ENCODE measurements at regions not wholly inside any gene's neighbourhood (a gene's known extent, or its start where the extent isn't known, plus 50 kb on each side); places are given as distances from the start of the nearest gene placed in this dataset.

- Mint-ChIP-seq H3K4me1 (ENCODE audit: low read depth) (no peaks in the 10 kb centered on the region), H3K9me3 (peaks cover 25% of the 10 kb centered on the region), H3K27ac (no peak overlapping the region), H3K36me3 (ENCODE audit: low read depth) (no peaks in the 10 kb centered on the region), H3K4me3 (no peak overlapping the region), H3K27me3 (no peaks in the 10 kb centered on the region)
- intact Hi-C loops (cut with micrococcal nuclease) = no loop called here
These were observed 1260.3 kb downstream of the PLA2G4A start for GRCh38 chr1:188089015-188089414.

GRCh38 chr1:188089461-188089860 lies 1260.7 kb downstream of the PLA2G4A start:
- Mint-ChIP-seq H3K9me3 (peaks cover 25% of the 10 kb centered on the region), H3K36me3 (ENCODE audit: low read depth) (no peaks in the 10 kb centered on the region), H3K27me3 (no peaks in the 10 kb centered on the region), H3K27ac (no peak overlapping the region), H3K4me1 (ENCODE audit: low read depth) (no peaks in the 10 kb centered on the region), H3K4me3 (no peak overlapping the region)
- intact Hi-C loops (cut with micrococcal nuclease) = no loop called here

- no peak overlapping the region for H3K27ac Mint-ChIP-seq
- peaks cover 10% of the 10 kb centered on the region for H3K9me3 Mint-ChIP-seq
- no peaks in the 10 kb centered on the region for H3K36me3 Mint-ChIP-seq (ENCODE audit: low read depth)
- no peaks in the 10 kb centered on the region for H3K27me3 Mint-ChIP-seq
- H3K4me3 Mint-ChIP-seq = no peak overlapping the region
- H3K4me1 Mint-ChIP-seq (ENCODE audit: low read depth) = no peaks in the 10 kb centered on the region
- intact Hi-C loops (cut with micrococcal nuclease) = no loop called here
These were observed 1267.8 kb downstream of the PLA2G4A start for GRCh38 chr1:188096521-188096920.

- Mint-ChIP-seq H3K9me3 (peaks cover 11% of the 10 kb centered on the region), H3K36me3 (ENCODE audit: low read depth) (no peaks in the 10 kb centered on the region), H3K4me3 (no peak overlapping the region), H3K4me1 (ENCODE audit: low read depth) (no peaks in the 10 kb centered on the region), H3K27ac (no peak overlapping the region), H3K27me3 (no peaks in the 10 kb centered on the region)
- intact Hi-C loops (cut with micrococcal nuclease) = no loop called here
These were observed 1288.7 kb downstream of the PLA2G4A start for GRCh38 chr1:188117436-188117835.

- Mint-ChIP-seq H3K36me3 (ENCODE audit: low read depth) (no peaks in the 10 kb centered on the region), H3K9me3 (peaks cover 12% of the 10 kb centered on the region), H3K4me3 (no peak overlapping the region), H3K27ac (no peak overlapping the region), H3K27me3 (no peaks in the 10 kb centered on the region), H3K4me1 (ENCODE audit: low read depth) (no peaks in the 10 kb centered on the region)
- intact Hi-C loops (cut with micrococcal nuclease) = no loop called here
These were observed 1293.9 kb downstream of the PLA2G4A start for GRCh38 chr1:188122646-188123045.

GRCh38 chr1:188127507-188127906 lies 1298.8 kb downstream of the PLA2G4A start:
- Mint-ChIP-seq H3K27ac (no peak overlapping the region), H3K36me3 (ENCODE audit: low read depth) (no peaks in the 10 kb centered on the region), H3K4me1 (ENCODE audit: low read depth) (no peaks in the 10 kb centered on the region), H3K27me3 (no peaks in the 10 kb centered on the region), H3K4me3 (no peak overlapping the region), H3K9me3 (peaks cover 20% of the 10 kb centered on the region)
- intact Hi-C loops (cut with micrococcal nuclease) = no loop called here

- Mint-ChIP-seq H3K27ac (no peak overlapping the region), H3K27me3 (no peaks in the 10 kb centered on the region), H3K36me3 (ENCODE audit: low read depth) (no peaks in the 10 kb centered on the region), H3K4me1 (ENCODE audit: low read depth) (no peaks in the 10 kb centered on the region), H3K9me3 (peaks cover 11% of the 10 kb centered on the region), H3K4me3 (no peak overlapping the region)
- intact Hi-C loops (cut with micrococcal nuclease) = no loop called here
These were observed 1300.0 kb downstream of the PLA2G4A start for GRCh38 chr1:188128761-188129160.

- H3K4me3 Mint-ChIP-seq = no peak overlapping the region
- H3K4me1 Mint-ChIP-seq (ENCODE audit: low read depth) = no peaks in the 10 kb centered on the region
- peaks cover 11% of the 10 kb centered on the region for H3K9me3 Mint-ChIP-seq
- H3K27ac Mint-ChIP-seq = no peak overlapping the region
- H3K36me3 Mint-ChIP-seq (ENCODE audit: low read depth) = no peaks in the 10 kb centered on the region
- H3K27me3 Mint-ChIP-seq = no peaks in the 10 kb centered on the region
- intact Hi-C loops (cut with micrococcal nuclease) = no loop called here
These were observed 1301.4 kb downstream of the PLA2G4A start for GRCh38 chr1:188129856-188130838.

GRCh38 chr1:188137221-188137620 lies 1308.5 kb downstream of the PLA2G4A start:
- intact Hi-C loops (cut with micrococcal nuclease) = no loop called here
- H3K9me3 Mint-ChIP-seq = peaks cover 8% of the 10 kb centered on the region
- H3K4me3 Mint-ChIP-seq = no peak overlapping the region
- H3K36me3 Mint-ChIP-seq (ENCODE audit: low read depth) = no peaks in the 10 kb centered on the region
- H3K27ac Mint-ChIP-seq = no peak overlapping the region
- no peaks in the 10 kb centered on the region for H3K4me1 Mint-ChIP-seq (ENCODE audit: low read depth)
- no peaks in the 10 kb centered on the region for H3K27me3 Mint-ChIP-seq

GRCh38 chr1:188140958-188141357 lies 1312.2 kb downstream of the PLA2G4A start:
- H3K27ac Mint-ChIP-seq = no peak overlapping the region
- intact Hi-C loops (cut with micrococcal nuclease) = no loop called here
- H3K4me1 Mint-ChIP-seq (ENCODE audit: low read depth) = no peaks in the 10 kb centered on the region
- H3K36me3 Mint-ChIP-seq (ENCODE audit: low read depth) = no peaks in the 10 kb centered on the region
- H3K9me3 Mint-ChIP-seq = peaks cover 18% of the 10 kb centered on the region
- no peak overlapping the region for H3K4me3 Mint-ChIP-seq
- H3K27me3 Mint-ChIP-seq = no peaks in the 10 kb centered on the region

- H3K27ac Mint-ChIP-seq = no peak overlapping the region
- H3K4me3 Mint-ChIP-seq = no peak overlapping the region
- no peaks in the 10 kb centered on the region for H3K27me3 Mint-ChIP-seq
- no peaks in the 10 kb centered on the region for H3K36me3 Mint-ChIP-seq (ENCODE audit: low read depth)
- intact Hi-C loops (cut with micrococcal nuclease) = no loop called here
- peaks cover 9% of the 10 kb centered on the region for H3K9me3 Mint-ChIP-seq
- no peaks in the 10 kb centered on the region for H3K4me1 Mint-ChIP-seq (ENCODE audit: low read depth)
These were observed 1325.4 kb downstream of the PLA2G4A start for GRCh38 chr1:188154196-188154595.

- Mint-ChIP-seq H3K4me1 (ENCODE audit: low read depth) (no peaks in the 10 kb centered on the region), H3K27me3 (no peaks in the 10 kb centered on the region), H3K27ac (no peak overlapping the region), H3K4me3 (no peak overlapping the region), H3K36me3 (ENCODE audit: low read depth) (no peaks in the 10 kb centered on the region), H3K9me3 (peaks cover 9% of the 10 kb centered on the region)
- intact Hi-C loops (cut with micrococcal nuclease) = no loop called here
These were observed 1326.0 kb downstream of the PLA2G4A start for GRCh38 chr1:188154761-188155160.

GRCh38 chr1:188155261-188155660 lies 1326.5 kb downstream of the PLA2G4A start:
- Mint-ChIP-seq H3K4me3 (no peak overlapping the region), H3K27me3 (no peaks in the 10 kb centered on the region)
- intact Hi-C loops (cut with micrococcal nuclease) = no loop called here

GRCh38 chr1:188164459-188164858 lies 1335.7 kb downstream of the PLA2G4A start:
- Mint-ChIP-seq H3K4me1 (ENCODE audit: low read depth) (no peaks in the 10 kb centered on the region), H3K27me3 (no peaks in the 10 kb centered on the region), H3K4me3 (no peak overlapping the region), H3K9me3 (peaks cover 19% of the 10 kb centered on the region), H3K27ac (no peak overlapping the region), H3K36me3 (ENCODE audit: low read depth) (no peaks in the 10 kb centered on the region)
- intact Hi-C loops (cut with micrococcal nuclease) = no loop called here

More at GRCh38 chr1:188155261-188155660, 1326.5 kb downstream of the PLA2G4A start:
- Mint-ChIP-seq H3K36me3 (ENCODE audit: low read depth) (no peaks in the 10 kb centered on the region), H3K4me1 (ENCODE audit: low read depth) (no peaks in the 10 kb centered on the region), H3K9me3 (peaks cover 9% of the 10 kb centered on the region), H3K27ac (no peak overlapping the region)

GRCh38 chr1:188166654-188167053 lies 1337.9 kb downstream of the PLA2G4A start:
- intact Hi-C loops (cut with micrococcal nuclease) = no loop called here
- Mint-ChIP-seq H3K4me3 (no peak overlapping the region), H3K9me3 (peaks cover 19% of the 10 kb centered on the region), H3K27me3 (no peaks in the 10 kb centered on the region), H3K27ac (no peak overlapping the region), H3K4me1 (ENCODE audit: low read depth) (no peaks in the 10 kb centered on the region), H3K36me3 (ENCODE audit: low read depth) (no peaks in the 10 kb centered on the region)

Data from dendritic cell treated with granulocyte-macrophage colony-stimulating factor and Interleukin-4, amounts not matched to agents 40 ng/mL and 50 ng/mL, for 4 days (primary cell).